CD4-positive, alpha-beta T cell treated with Interleukin-4 for 1 hour (primary cell): ENCODE measurements at regions not wholly inside any gene's neighbourhood (a gene's known extent, or its start where the extent isn't known, plus 50 kb on each side); places are given as distances from the start of the nearest gene placed in this dataset.

Experiments
- DNase-seq, 2 donors: peaks; one replicate each; pipeline ENCODE4 v3.0.0-alpha.2; 2020 to 2022

- DNase-seq, result no peak
These were observed 116.1 kb upstream of the TUT7 start for GRCh38 chr9:86470326-86470725.

GRCh38 chr9:86469476-86470250 is 115.5 kb upstream of the TUT7 start:
- no peak for DNase-seq

- no peak for DNase-seq
These were observed 110.0 kb upstream of the TUT7 start for GRCh38 chr9:86464242-86464641.

- no peak for DNase-seq
These were observed 106.2 kb upstream of the TUT7 start for GRCh38 chr9:86460216-86461002.

- DNase-seq, result no peak
These were observed 105.5 kb upstream of the TUT7 start for GRCh38 chr9:86459599-86460155.

- no peak for DNase-seq
These were observed 105.0 kb upstream of the TUT7 start for GRCh38 chr9:86459191-86459590.

- no peak for DNase-seq
These were observed 104.1 kb upstream of the TUT7 start for GRCh38 chr9:86458191-86458855.

- no peak for DNase-seq
These were observed 102.2 kb upstream of the TUT7 start for GRCh38 chr9:86456416-86456815.

- no peak for DNase-seq
These were observed 100.7 kb upstream of the TUT7 start for GRCh38 chr9:86454701-86455615.

GRCh38 chr9:86452201-86452828 is 98.1 kb upstream of the TUT7 start:
- no peak for DNase-seq

- no peak for DNase-seq
These were observed 95.0 kb upstream of the TUT7 start for GRCh38 chr9:86449246-86449645.

- no peak for DNase-seq
These were observed 91.5 kb upstream of the TUT7 start for GRCh38 chr9:86445671-86446070.

- no peak for DNase-seq
These were observed 89.8 kb upstream of the TUT7 start for GRCh38 chr9:86443992-86444391.

GRCh38 chr9:86434039-86434726 is 80.0 kb upstream of the TUT7 start:
- DNase-seq, result peak in 1 of 2 donors; percentile 42

GRCh38 chr9:86424251-86424891 is 70.2 kb upstream of the TUT7 start:
- DNase-seq, result no peak

GRCh38 chr9:86413971-86414880 is 60.0 kb upstream of the TUT7 start:
- DNase-seq, result peak in 1 of 2 donors; percentile 42

GRCh38 chr9:86410281-86410680 is 56.1 kb upstream of the TUT7 start:
- DNase-seq, result no peak

- no peak for DNase-seq
These were observed 53.9 kb upstream of the TUT7 start for GRCh38 chr9:86408121-86408520.

- DNase-seq, result no peak
These were observed 52.8 kb upstream of the TUT7 start for GRCh38 chr9:86407022-86407421.

- DNase-seq, result no peak
These were observed 52.2 kb upstream of the TUT7 start for GRCh38 chr9:86406366-86406765.
